HepG2 (cell line): ENCODE measurements at regions not wholly inside any gene's neighbourhood (a gene's known extent, or its start where the extent isn't known, plus 50 kb on each side); places are given as distances from the start of the nearest gene placed in this dataset.

ENCODE experiments used
- ATAC-seq: fragments of 200-7000 bp; cut with Tn5 transposase; 3 replicates; pipeline ENCODE4 v1.9.1; 2020; ENCODE audit warnings: mild to moderate bottlenecking, moderate library complexity
- BruUV-seq: library from RNA; stranded (reverse); fragments of 400-500 nt; replicated peaks from 2 replicates; lab custom pipeline; 2021; lab: Mats Ljungman, UMichigan
- CTCF ChIA-PET: fragments of 300-600 bp; formaldehyde crosslinking; extraction: SDS; loops from one replicate; lab custom pipeline; 2021; ENCODE audit warnings: low total read pairs, inconsistent platforms, low intra/inter-chr PET ratio; lab: Yijun Ruan, JAX
- POLR2A ChIA-PET: fragments of 350-600 bp; sonication (Branson Sonifier 250); formaldehyde crosslinking; loops from one replicate; lab custom pipeline; 2020; ENCODE audit warnings: antibody characterized with exemption, inconsistent platforms; lab: Yijun Ruan, JAX
- DNase-seq: peaks from one replicate; pipeline ENCODE4 v3.0.0-alpha.2; 2015; ENCODE audit warnings: low spot score
- FAIRE-seq: peaks from 3 replicates; lab custom pipeline; 2011; peaks lifted over from hg19 to GRCh38; lab: Jason Lieb, UNC
- H2AFZ ChIP-seq: one replicate; pipeline ENCODE4 v1.6.1; 2011; ENCODE audit warnings: low read length, inconsistent platforms
- H3K27ac ChIP-seq: fragments of 300-600 bp; 3 replicates; pipeline ENCODE4 v1.8.0; 2011; ENCODE audit warnings: mixed run types, mild to moderate bottlenecking, mixed read lengths, low read length, inconsistent platforms; ENCODE audit not compliant: insufficient read depth; ENCODE audit errors: extremely low read length
- H3K27me3 ChIP-seq, 2 experiments: fragments of 200-600 bp in 1 of 2; 2 replicates in 1 of 2; 3 replicates in 1 of 2; pipeline versions ENCODE4 v1.6.0 to v1.8.0; 2011; ENCODE audit warnings: low read length in 2 of 2, mild to moderate bottlenecking in 2 of 2, moderate library complexity in 2 of 2, inconsistent platforms in 1 of 2; ENCODE audit not compliant: insufficient read depth in 2 of 2, control insufficient read depth in 1 of 2
- H3K36me3 ChIP-seq, 2 experiments: fragments of 200-600 bp in 1 of 2; replicated peaks in 1 of 2; 2 replicates in 1 of 2; 3 replicates in 1 of 2; pipeline versions ENCODE4 v1.5.1 to v1.8.0; 2011; ENCODE audit warnings: low read length in 2 of 2, inconsistent platforms in 1 of 2; ENCODE audit not compliant: insufficient read depth in 2 of 2, control insufficient read depth in 1 of 2
- H3K4me1 ChIP-seq: 2 replicates; pipeline ENCODE4 v1.5.1; 2012; ENCODE audit warnings: low read length, inconsistent platforms; ENCODE audit not compliant: insufficient read depth
- H3K4me2 ChIP-seq: 2 replicates; pipeline ENCODE4 v1.6.0; 2011; ENCODE audit warnings: low read depth, low read length, inconsistent platforms
- H3K4me3 ChIP-seq, 3 experiments: fragments of 200-600 bp in 1 of 3; sonication (generic), shearing (Covaris generic) in 1 of 3; replicated peaks in 1 of 3; 2 replicates each; pipeline ENCODE4 v1.5.1; 2011 to 2016; ENCODE audit warnings: low read length in 3 of 3, inconsistent platforms in 2 of 3, low read depth in 2 of 3, mild to moderate bottlenecking in 2 of 3, control low read depth in 1 of 3, mixed read lengths in 1 of 3; ENCODE audit not compliant: insufficient read depth in 1 of 3
- H3K79me2 ChIP-seq: one replicate; pipeline ENCODE4 v1.6.1; 2011; ENCODE audit warnings: low read length, inconsistent platforms; ENCODE audit not compliant: insufficient read depth
- H3K9ac ChIP-seq: 2 replicates; pipeline ENCODE4 v1.6.0; 2011; ENCODE audit warnings: mild to moderate bottlenecking, low read depth, low read length, inconsistent platforms; ENCODE audit not compliant: insufficient read depth
- H3K9me3 ChIP-seq: 2 replicates; pipeline ENCODE4 v1.5.1; 2012; ENCODE audit warnings: mild to moderate bottlenecking, low read length
- H4K20me1 ChIP-seq: 2 replicates; pipeline ENCODE4 v1.6.0; 2011; ENCODE audit warnings: inconsistent platforms, mild to moderate bottlenecking, low read length, moderate library complexity; ENCODE audit not compliant: insufficient read depth
- CHCHD3 ChIP-seq: sonication (generic); formaldehyde crosslinking; IDR thresholded peaks from 2 replicates; pipeline ENCODE4 v1.8.0; 2022; ENCODE audit warnings: mild to moderate bottlenecking, missing genetic modification reagents, moderate library complexity
- LCORL ChIP-seq, 2 experiments: fragments of 450-650 bp in 1 of 2; sonication (generic) in 1 of 2; formaldehyde crosslinking in 1 of 2; IDR thresholded peaks; 2 replicates each; pipeline versions ENCODE4 v1.5.0 to v1.6.1; 2017 to 2020; ENCODE audit warnings: antibody characterized with exemption in 1 of 2, missing genetic modification reagents in 1 of 2
- MYNN ChIP-seq: sonication (generic); formaldehyde crosslinking; IDR thresholded peaks from 2 replicates; pipeline ENCODE4 v1.4.0; 2020; ENCODE audit warnings: mild to moderate bottlenecking, low read depth, missing genetic modification reagents
- PRPF4 ChIP-seq: fragments of 200-400 bp; formaldehyde crosslinking; IDR thresholded peaks from 2 replicates; pipeline ENCODE4 v1.6.1; 2016; ENCODE audit warnings: low read length, low read depth; ENCODE audit not compliant: poor library complexity, severe bottlenecking
- RXRB ChIP-seq: IDR thresholded peaks from 2 replicates; pipeline ENCODE4 v1.6.1; 2016; ENCODE audit warnings: borderline replicate concordance, missing genetic modification reagents, missing compliant biosample characterization
- SP140L ChIP-seq: sonication (generic); formaldehyde crosslinking; IDR thresholded peaks from 2 replicates; pipeline ENCODE4 v1.4.0; 2020; ENCODE audit warnings: missing genetic modification reagents, borderline replicate concordance
- SP4 ChIP-seq: sonication (generic); formaldehyde crosslinking; IDR thresholded peaks from 2 replicates; pipeline ENCODE4 v1.8.1; 2023; ENCODE audit warnings: mild to moderate bottlenecking, missing genetic modification reagents
- SP5 ChIP-seq: IDR thresholded peaks from 2 replicates; pipeline ENCODE4 v1.6.1; 2016; ENCODE audit warnings: low read depth, borderline replicate concordance
- SRSF4 ChIP-seq: fragments of 200-400 bp; formaldehyde crosslinking; IDR thresholded peaks from one replicate; pipeline ENCODE4 v1.6.1; 2018; ENCODE audit warnings: mild to moderate bottlenecking, low read depth, low read length, moderate library complexity; ENCODE audit not compliant: poor library complexity, severe bottlenecking
- ZBTB7A ChIP-seq: sonication (generic); formaldehyde crosslinking; IDR thresholded peaks from 2 replicates; pipeline ENCODE4 v1.8.0; 2022; ENCODE audit warnings: mild to moderate bottlenecking, missing genetic modification reagents
- ZFP82 ChIP-seq: sonication (generic); formaldehyde crosslinking; IDR thresholded peaks from 2 replicates; pipeline ENCODE4 v1.5.1; 2020; ENCODE audit warnings: mild to moderate bottlenecking, missing genetic modification reagents, borderline replicate concordance
- ZNF496 ChIP-seq: sonication (generic); formaldehyde crosslinking; IDR thresholded peaks from 2 replicates; pipeline ENCODE4 v1.8.1; 2023; ENCODE audit warnings: mild to moderate bottlenecking, moderate library complexity, missing genetic modification reagents; ENCODE audit not compliant: insufficient replicate concordance
- ZNF547 ChIP-seq: sonication (generic); formaldehyde crosslinking; IDR thresholded peaks from 2 replicates; pipeline ENCODE4 v1.5.1; 2020; ENCODE audit warnings: mild to moderate bottlenecking, missing genetic modification reagents
- ZNF619 ChIP-seq: sonication (generic); formaldehyde crosslinking; IDR thresholded peaks from 2 replicates; pipeline ENCODE4 v1.4.0; 2020; ENCODE audit warnings: mild to moderate bottlenecking, missing genetic modification reagents
- WGBS: methylation state at CpG from one replicate; pipeline ENCODE4 v1.1.6; 2017; ENCODE audit warnings: low lambda C conversion rate; 5-methylcytosine and 5-hydroxymethylcytosine counted together
- in situ Hi-C: cut with HindIII; loops from 2 replicates; pipeline ENCODE4 v1.10.0; 2017; ENCODE audit warnings: low pct_unique_long_range_greater_than_20kb; ENCODE audit not compliant: extremely low pct_ligation_motif_present
- intact Hi-C: fragments of 100-400 bp; cut with micrococcal nuclease; formaldehyde crosslinking; loops from one replicate; pipeline ENCODE4 v1.10.0; 2022; ENCODE audit not compliant: unreplicated experiment
- TF ChIP-seq, protein P1 (sequence below): sonication (generic); formaldehyde crosslinking; IDR thresholded peaks from 2 replicates; pipeline ENCODE4 v1.5.1; 2020; ENCODE audit warnings: missing genetic modification reagents, mild to moderate bottlenecking, borderline replicate concordance
- TF ChIP-seq, protein P2 (sequence below): sonication (generic); formaldehyde crosslinking; IDR thresholded peaks from 2 replicates; pipeline ENCODE4 v1.8.0; 2022; ENCODE audit warnings: low read depth, missing genetic modification reagents
- TF ChIP-seq, protein P3 (sequence below): sonication (generic); formaldehyde crosslinking; IDR thresholded peaks from 2 replicates; pipeline ENCODE4 v1.4.0; 2020; ENCODE audit warnings: missing genetic modification reagents, low read depth, mild to moderate bottlenecking, borderline replicate concordance
- TF ChIP-seq, protein P4 (sequence below): IDR thresholded peaks from 2 replicates; pipeline ENCODE4 v1.6.1; 2016; ENCODE audit warnings: missing genetic modification reagents, missing compliant biosample characterization
- TF ChIP-seq, protein P5 (sequence below): IDR thresholded peaks from 2 replicates; pipeline ENCODE4 v1.6.1; 2016
- TF ChIP-seq, protein P6 (sequence below): sonication (generic); formaldehyde crosslinking; IDR thresholded peaks from 2 replicates; pipeline ENCODE4 v1.8.0; 2023; ENCODE audit warnings: mild to moderate bottlenecking, missing genetic modification reagents

DNA sequence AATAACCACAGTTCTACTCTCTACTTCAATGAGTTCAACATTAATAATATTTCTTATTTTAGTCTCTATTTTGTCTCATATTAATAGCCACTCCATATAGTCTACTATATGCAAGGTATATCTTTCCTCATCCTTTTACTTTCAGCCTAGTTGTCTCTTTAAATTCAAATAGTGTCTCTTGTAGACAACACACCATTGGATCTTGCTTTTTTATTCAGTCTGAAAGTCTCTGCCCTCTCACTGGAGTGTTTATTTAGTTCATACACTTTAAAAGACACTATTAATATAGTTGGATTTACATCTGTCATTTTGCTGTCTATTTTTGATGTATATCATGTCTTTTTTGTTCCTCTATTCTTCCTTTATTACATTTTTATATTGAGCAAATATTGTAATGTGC lies 103.5 kb downstream of the RFPL4B start (continued):
- TF ChIP-seq, protein P1, sequence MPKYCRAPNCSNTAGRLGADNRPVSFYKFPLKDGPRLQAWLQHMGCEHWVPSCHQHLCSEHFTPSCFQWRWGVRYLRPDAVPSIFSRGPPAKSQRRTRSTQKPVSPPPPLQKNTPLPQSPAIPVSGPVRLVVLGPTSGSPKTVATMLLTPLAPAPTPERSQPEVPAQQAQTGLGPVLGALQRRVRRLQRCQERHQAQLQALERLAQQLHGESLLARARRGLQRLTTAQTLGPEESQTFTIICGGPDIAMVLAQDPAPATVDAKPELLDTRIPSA (CRISPR knock-in tag): no peak
- TF ChIP-seq ZBTB7A (CRISPR knock-in tag) (no peak), ZNF619 (CRISPR knock-in tag) (no peak), SP5 (CRISPR knock-in tag) (no peak), PRPF4 (no peak), RXRB (CRISPR knock-in tag) (no peak)
- TF ChIP-seq, protein P2, sequence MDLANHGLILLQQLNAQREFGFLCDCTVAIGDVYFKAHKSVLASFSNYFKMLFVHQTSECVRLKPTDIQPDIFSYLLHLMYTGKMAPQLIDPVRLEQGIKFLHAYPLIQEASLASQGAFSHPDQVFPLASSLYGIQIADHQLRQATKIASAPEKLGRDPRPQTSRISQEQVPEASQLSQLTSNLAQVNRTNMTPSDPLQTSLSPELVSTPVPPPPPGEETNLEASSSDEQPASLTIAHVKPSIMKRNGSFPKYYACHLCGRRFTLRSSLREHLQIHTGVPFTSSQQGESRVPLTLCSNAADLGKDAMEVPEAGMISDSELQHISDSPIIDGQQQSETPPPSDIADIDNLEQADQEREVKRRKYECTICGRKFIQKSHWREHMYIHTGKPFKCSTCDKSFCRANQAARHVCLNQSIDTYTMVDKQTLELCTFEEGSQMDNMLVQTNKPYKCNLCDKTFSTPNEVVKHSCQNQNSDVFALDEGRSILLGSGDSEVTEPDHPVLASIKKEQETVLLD: no peak

DNA sequence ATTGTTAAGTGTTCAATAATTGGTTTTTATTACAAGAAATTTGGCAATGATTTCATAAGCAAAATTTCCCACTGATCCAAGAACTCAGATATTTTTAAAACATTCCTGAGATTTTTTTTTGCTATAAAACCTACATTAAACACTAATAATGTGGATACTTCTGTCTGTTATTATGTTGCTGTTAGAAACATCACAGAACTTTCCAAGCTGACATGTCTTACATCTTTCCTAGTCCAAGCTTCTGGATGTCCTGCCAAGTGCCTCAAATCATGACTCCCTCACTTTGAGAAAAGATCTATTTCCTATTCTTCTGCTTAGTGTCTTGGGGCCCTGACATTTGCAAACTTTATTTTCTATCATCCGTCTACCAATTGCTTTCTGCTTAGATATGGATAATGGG lies 110.8 kb downstream of the RFPL4B start:
- POLR2A ChIA-PET: no interaction called here
- in situ Hi-C loops: no loop called here
- ATAC-seq: no peak
- CTCF ChIA-PET: no interaction called here
- no peak for FAIRE-seq
- DNase-seq: no peak
- Histone ChIP-seq H3K79me2 (no peaks in the 10 kb centered on the region), H3K9me3 (no peaks in the 10 kb centered on the region), H3K4me2 (no peak overlapping the region), H3K4me3 (no peak overlapping the region), H3K27me3 (no peaks in the 10 kb centered on the region), H4K20me1 (no peaks in the 10 kb centered on the region), H3K9ac (no peak overlapping the region), H3K36me3 (no peaks in the 10 kb centered on the region), H3K4me1 (no peaks in the 10 kb centered on the region), H2AFZ (no peak overlapping the region), H3K27ac (no peak overlapping the region)
- no TSS peak for BruUV-seq
- intact Hi-C loops: no loop called here
- 4% methylated on average over 1 of the region's 1 CpG for WGBS
- TF ChIP-seq MYNN (CRISPR knock-in tag) (no peak), SRSF4 (no peak), CHCHD3 (CRISPR knock-in tag) (no peak), SP4 (CRISPR knock-in tag) (no peak), ZNF547 (CRISPR knock-in tag) (no peak), LCORL (IDR thresholded peaks at IDR 0.05) (no peak), LCORL (CRISPR knock-in tag; IDR thresholded peaks at IDR 0.05) (no peak), SP140L (no peak), ZNF496 (CRISPR knock-in tag) (no peak), ZFP82 (CRISPR knock-in tag) (no peak)
- TF ChIP-seq, protein P3, sequence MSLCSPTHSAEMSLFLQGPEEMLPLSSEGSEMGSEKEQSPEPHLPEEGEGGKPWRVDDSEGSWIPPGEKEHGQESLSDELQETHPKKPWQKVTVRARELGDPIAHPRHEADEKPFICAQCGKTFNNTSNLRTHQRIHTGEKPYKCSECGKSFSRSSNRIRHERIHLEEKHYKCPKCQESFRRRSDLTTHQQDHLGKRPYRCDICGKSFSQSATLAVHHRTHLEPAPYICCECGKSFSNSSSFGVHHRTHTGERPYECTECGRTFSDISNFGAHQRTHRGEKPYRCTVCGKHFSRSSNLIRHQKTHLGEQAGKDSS (CRISPR knock-in tag): no peak
- TF ChIP-seq, protein P4, sequence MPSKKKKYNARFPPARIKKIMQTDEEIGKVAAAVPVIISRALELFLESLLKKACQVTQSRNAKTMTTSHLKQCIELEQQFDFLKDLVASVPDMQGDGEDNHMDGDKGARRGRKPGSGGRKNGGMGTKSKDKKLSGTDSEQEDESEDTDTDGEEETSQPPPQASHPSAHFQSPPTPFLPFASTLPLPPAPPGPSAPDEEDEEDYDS (CRISPR knock-in tag): no peak
- TF ChIP-seq, protein P5, sequence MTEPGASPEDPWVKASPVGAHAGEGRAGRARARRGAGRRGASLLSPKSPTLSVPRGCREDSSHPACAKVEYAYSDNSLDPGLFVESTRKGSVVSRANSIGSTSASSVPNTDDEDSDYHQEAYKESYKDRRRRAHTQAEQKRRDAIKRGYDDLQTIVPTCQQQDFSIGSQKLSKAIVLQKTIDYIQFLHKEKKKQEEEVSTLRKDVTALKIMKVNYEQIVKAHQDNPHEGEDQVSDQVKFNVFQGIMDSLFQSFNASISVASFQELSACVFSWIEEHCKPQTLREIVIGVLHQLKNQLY (CRISPR knock-in tag): no peak
- TF ChIP-seq, protein P6, sequence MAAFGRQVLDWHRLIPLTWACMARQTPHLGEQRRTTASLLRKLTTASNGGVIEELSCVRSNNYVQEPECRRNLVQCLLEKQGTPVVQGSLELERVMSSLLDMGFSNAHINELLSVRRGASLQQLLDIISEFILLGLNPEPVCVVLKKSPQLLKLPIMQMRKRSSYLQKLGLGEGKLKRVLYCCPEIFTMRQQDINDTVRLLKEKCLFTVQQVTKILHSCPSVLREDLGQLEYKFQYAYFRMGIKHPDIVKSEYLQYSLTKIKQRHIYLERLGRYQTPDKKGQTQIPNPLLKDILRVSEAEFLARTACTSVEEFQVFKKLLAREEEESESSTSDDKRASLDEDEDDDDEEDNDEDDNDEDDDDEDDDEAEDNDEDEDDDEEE: no peak
